IPS-18a (cell line): ENCODE measurements at regions not wholly inside any gene's neighbourhood (a gene's known extent, or its start where the extent isn't known, plus 50 kb on each side); places are given as distances from the start of the nearest gene placed in this dataset.
"Not testable (repeated sequence)": the region's sequence is repeated elsewhere in the genome, so short reads cannot be mapped to it uniquely, and the experiment has no call there.

Experiments used
- H3K27ac ChIP-seq: one replicate; pipeline ENCODE4 v1.5.1; 2013; ENCODE audit warnings: low read length
- H3K27me3 ChIP-seq: one replicate; pipeline ENCODE4 v1.6.1; 2013; ENCODE audit warnings: mild to moderate bottlenecking, low read length; ENCODE audit not compliant: control insufficient read depth, insufficient read depth
- H3K36me3 ChIP-seq: one replicate; pipeline ENCODE4 v1.6.1; 2013; ENCODE audit warnings: low read depth, low read length; ENCODE audit not compliant: control insufficient read depth
- H3K4me1 ChIP-seq: one replicate; pipeline ENCODE4 v1.6.1; 2013; ENCODE audit warnings: low read depth, low read length; ENCODE audit not compliant: control insufficient read depth
- H3K4me3 ChIP-seq: one replicate; pipeline ENCODE4 v1.5.1; 2013; ENCODE audit warnings: low read length
- H3K9ac ChIP-seq: one replicate; pipeline ENCODE4 v1.6.1; 2013; ENCODE audit warnings: mild to moderate bottlenecking, low read length, moderate library complexity
- H3K9me3 ChIP-seq: one replicate; pipeline ENCODE4 v1.6.1; 2013; ENCODE audit warnings: low read depth, low read length; ENCODE audit not compliant: control insufficient read depth

DNA sequence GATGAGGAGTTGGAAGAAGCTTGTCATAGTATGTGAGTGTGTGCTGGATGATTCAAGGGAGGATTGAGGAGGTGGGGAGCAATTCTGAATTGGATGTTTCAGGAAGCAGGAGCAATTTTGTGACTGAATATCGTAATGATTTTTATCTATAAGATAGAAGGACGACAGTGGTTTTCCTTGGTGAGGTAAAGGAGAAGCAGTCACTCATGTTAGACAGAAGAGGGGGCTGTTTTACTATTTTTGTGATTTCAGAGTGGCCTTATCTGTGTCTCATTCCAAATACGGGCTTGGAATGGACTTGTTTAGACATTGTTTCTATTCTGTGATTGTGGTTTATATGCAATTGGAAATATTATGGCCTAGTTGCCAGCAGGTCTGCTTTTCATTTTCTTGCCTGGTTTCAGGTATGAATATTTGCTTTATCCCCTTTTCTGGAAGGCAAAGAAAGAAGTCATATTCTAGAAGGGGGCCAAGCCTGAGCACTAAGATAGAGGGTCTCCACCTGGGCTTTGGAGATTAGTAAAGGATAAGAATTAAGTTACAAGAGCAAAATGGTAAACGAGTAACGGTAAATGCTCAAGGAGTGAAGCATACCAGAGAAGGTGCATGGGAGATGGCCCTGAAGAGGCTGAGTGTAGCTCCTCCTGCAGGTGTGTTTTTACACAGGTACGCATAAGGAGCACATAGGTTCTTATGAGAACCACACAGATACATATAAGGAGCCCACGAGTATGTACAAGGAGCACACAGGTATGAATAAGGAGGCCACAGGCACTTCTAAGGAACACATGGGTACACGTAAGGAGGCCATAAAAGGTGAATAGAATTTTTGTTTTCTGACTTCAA is 124.6 kb upstream of the KCNAB1 start:
- H3K27ac ChIP-seq, result no peak overlapping the region
- no peak overlapping the region for H3K4me3 ChIP-seq
- H3K4me1 ChIP-seq, result no peaks in the 10 kb centered on the region
- no peaks in the 10 kb centered on the region for H3K27me3 ChIP-seq
- H3K9ac ChIP-seq, result no peak overlapping the region
- no peaks in the 10 kb centered on the region for H3K36me3 ChIP-seq
- H3K9me3 ChIP-seq, result no peaks in the 10 kb centered on the region

GRCh38 chr3:155996882-155997281 is 123.5 kb upstream of the KCNAB1 start:
- no peak overlapping the region for H3K4me3 ChIP-seq
- no peaks in the 10 kb centered on the region for H3K27me3 ChIP-seq
- no peaks in the 10 kb centered on the region for H3K36me3 ChIP-seq
- H3K27ac ChIP-seq, result no peak overlapping the region
- no peaks in the 10 kb centered on the region for H3K9me3 ChIP-seq
- H3K4me1 ChIP-seq, result no peaks in the 10 kb centered on the region
- no peak overlapping the region for H3K9ac ChIP-seq

- not testable (repeated sequence) for H3K4me1 ChIP-seq, H3K27ac ChIP-seq, H3K36me3 ChIP-seq, H3K27me3 ChIP-seq, H3K9ac ChIP-seq, H3K4me3 ChIP-seq, H3K9me3 ChIP-seq
Measured at GRCh38 chr3:155998173-155998572, 122.2 kb upstream of the KCNAB1 start.

GRCh38 chr3:156005736-156006135 is 114.6 kb upstream of the KCNAB1 start:
- Histone ChIP-seq H3K27me3 (no peaks in the 10 kb centered on the region), H3K9ac (no peak overlapping the region), H3K36me3 (no peaks in the 10 kb centered on the region), H3K27ac (no peak overlapping the region), H3K4me1 (peaks cover 16% of the 10 kb centered on the region), H3K9me3 (no peaks in the 10 kb centered on the region), H3K4me3 (peak overlapping the region; percentile 7)

- Histone ChIP-seq H3K36me3 (no peaks in the 10 kb centered on the region), H3K27ac (no peak overlapping the region), H3K9me3 (no peaks in the 10 kb centered on the region), H3K9ac (no peak overlapping the region), H3K4me3 (no peak overlapping the region), H3K4me1 (peaks cover 6% of the 10 kb centered on the region), H3K27me3 (no peaks in the 10 kb centered on the region)
Measured at GRCh38 chr3:156010829-156011228, 109.5 kb upstream of the KCNAB1 start.

GRCh38 chr3:156014489-156014888 is 105.9 kb upstream of the KCNAB1 start:
- H3K27ac ChIP-seq, result no peak overlapping the region
- H3K4me3 ChIP-seq, result no peak overlapping the region
- no peaks in the 10 kb centered on the region for H3K27me3 ChIP-seq
- no peaks in the 10 kb centered on the region for H3K9me3 ChIP-seq
- H3K4me1 ChIP-seq, result no peaks in the 10 kb centered on the region
- no peaks in the 10 kb centered on the region for H3K36me3 ChIP-seq
- H3K9ac ChIP-seq, result no peak overlapping the region

GRCh38 chr3:156016902-156017301 is 103.5 kb upstream of the KCNAB1 start:
- no peaks in the 10 kb centered on the region for H3K27me3 ChIP-seq
- peaks cover 8% of the 10 kb centered on the region for H3K4me1 ChIP-seq
- no peaks in the 10 kb centered on the region for H3K9me3 ChIP-seq
- no peak overlapping the region for H3K4me3 ChIP-seq
- H3K9ac ChIP-seq, result no peak overlapping the region
- H3K36me3 ChIP-seq, result no peaks in the 10 kb centered on the region
- no peak overlapping the region for H3K27ac ChIP-seq

- Histone ChIP-seq H3K36me3 (no peaks in the 10 kb centered on the region), H3K9ac (no peak overlapping the region), H3K27ac (no peak overlapping the region), H3K4me1 (peaks cover 8% of the 10 kb centered on the region), H3K9me3 (no peaks in the 10 kb centered on the region), H3K27me3 (no peaks in the 10 kb centered on the region), H3K4me3 (no peak overlapping the region)
Measured at GRCh38 chr3:156017352-156018030, 102.9 kb upstream of the KCNAB1 start.

DNA sequence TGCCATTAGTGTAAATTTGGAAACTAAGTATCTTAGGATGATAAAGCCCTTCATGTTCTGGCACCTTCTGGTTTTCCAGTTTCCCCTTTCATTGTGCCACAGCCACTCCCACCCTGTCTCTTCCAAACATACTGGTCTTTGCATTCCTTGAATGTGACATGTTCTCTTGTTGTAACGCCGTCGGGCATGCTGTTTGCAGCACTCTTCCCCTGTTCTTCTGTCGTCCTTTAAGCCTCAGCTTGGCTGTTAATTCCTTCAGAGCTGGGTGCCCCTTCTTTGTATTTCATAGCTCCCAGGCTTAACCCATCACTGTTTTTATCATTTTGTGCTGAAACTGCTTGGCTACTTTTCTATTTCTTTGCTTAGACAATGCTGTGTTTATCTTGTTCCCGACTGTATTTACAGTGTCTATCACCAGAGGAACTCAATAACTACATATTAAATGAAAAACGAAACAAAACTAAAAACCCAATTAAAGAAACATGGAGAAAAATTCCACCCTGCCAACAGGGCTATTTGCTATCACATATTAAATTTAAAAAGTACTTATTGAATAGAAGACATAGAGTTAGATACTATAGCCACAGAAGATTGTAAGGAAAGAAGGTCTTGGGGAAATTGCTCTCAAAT is 95.4 kb upstream of the KCNAB1 start:
- Histone ChIP-seq H3K27me3 (no peaks in the 10 kb centered on the region), H3K36me3 (no peaks in the 10 kb centered on the region), H3K4me3 (no peak overlapping the region), H3K27ac (no peak overlapping the region), H3K4me1 (peaks cover 5% of the 10 kb centered on the region), H3K9ac (no peak overlapping the region), H3K9me3 (no peaks in the 10 kb centered on the region)

DNA sequence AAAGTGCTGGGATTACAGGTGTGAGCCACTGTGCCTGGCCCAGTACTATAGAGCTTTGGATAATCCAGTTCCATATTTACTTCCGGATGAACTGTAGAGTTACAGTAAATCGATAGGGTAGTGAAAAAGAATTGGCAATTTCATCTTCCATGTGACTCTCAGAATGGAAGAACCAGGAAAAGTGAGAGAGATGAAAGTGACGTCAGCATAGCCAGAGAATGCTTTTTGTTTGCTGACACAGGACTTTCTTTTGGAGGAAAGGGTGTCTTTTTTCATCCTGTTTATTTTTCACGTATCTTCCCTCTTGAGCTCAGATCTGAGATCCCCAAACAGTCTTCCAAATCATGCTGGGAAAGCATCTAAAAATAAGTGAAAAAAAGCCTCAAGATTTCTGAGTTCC is 91.2 kb upstream of the KCNAB1 start:
- no peaks in the 10 kb centered on the region for H3K4me1 ChIP-seq
- H3K27me3 ChIP-seq, result no peaks in the 10 kb centered on the region
- H3K4me3 ChIP-seq, result no peak overlapping the region
- no peaks in the 10 kb centered on the region for H3K36me3 ChIP-seq
- no peak overlapping the region for H3K27ac ChIP-seq
- no peak overlapping the region for H3K9ac ChIP-seq
- no peaks in the 10 kb centered on the region for H3K9me3 ChIP-seq

DNA sequence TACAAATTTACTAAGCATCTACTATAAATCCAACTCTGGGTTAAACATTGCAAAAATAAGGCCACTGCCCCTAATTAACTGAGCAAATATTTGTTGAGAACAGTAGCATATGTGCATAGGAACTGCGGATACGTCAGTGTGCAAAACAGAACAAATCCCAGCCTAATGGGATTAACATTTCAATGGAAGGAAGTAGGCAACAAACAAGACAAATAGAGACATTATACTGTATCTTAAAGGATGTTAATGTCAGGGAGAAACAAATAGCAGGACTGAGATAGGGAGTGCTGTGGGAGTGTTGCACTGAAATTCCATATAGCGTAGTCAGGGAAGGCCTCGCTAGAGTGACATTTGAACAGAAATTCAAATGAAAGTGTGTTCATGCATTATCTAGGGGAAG is 89.7 kb upstream of the KCNAB1 start:
- H3K4me3 ChIP-seq, result no peak overlapping the region
- no peaks in the 10 kb centered on the region for H3K4me1 ChIP-seq
- no peak overlapping the region for H3K27ac ChIP-seq
- H3K36me3 ChIP-seq, result no peaks in the 10 kb centered on the region
- no peaks in the 10 kb centered on the region for H3K9me3 ChIP-seq
- H3K9ac ChIP-seq, result no peak overlapping the region
- no peaks in the 10 kb centered on the region for H3K27me3 ChIP-seq
